Heart left ventricle (tissue), 13 donors: ENCODE measurements at regions not wholly inside any gene's neighbourhood (a gene's known extent, or its start where the extent isn't known, plus 50 kb on each side); places are given as distances from the start of the nearest gene placed in this dataset.

ENCODE experiments used
- POLR2A ChIP-seq, 2 donors: fragments of 450-650 bp; IDR thresholded peaks; one replicate each; pipeline ENCODE4 v1.6.1; 2017; ENCODE audit warnings: antibody characterized with exemption in 2 of 2, mild to moderate bottlenecking in 2 of 2, moderate library complexity in 2 of 2
- TF ChIP-seq, protein P1 (sequence below), 12 donors: fragments of 200-600 bp; sonication (generic) in 4 of 12; IDR thresholded peaks; one replicate each; pipeline versions ENCODE4 v1.5.0 to v1.8.0; 2018 to 2022; ENCODE audit warnings: antibody characterized with exemption in 12 of 12, mild to moderate bottlenecking in 5 of 12
- donor health status: ischemic (EF 13 %, LVEDD 7.1; RV severe dilation, severe dysfunction).
- donor health status: DM: no; HTN: yes; CAD: no.
- donor health status: DM: no; HTN: no; CAD: no.
- donor health status: ischemic (EF 25% LVEDD 6.9; RV normal size, moderate dysfunction).
- donor health status: ischemic (EF 25% LVEDD 5.7; RV mildly dilated, moderate dysfunction).
- donor health status: ischemic (EF 35%, LVEDD 5.7; RV mildly dilated, moderate dysfunction).
- donor health status: nonischemic (EF 11% LVEDD 7.7; RV severe dilation, severe dysfunction).
- donor health status: DM: yes; HTN: yes; CAD: no.
- donor health status: PGD.
- donor health status: ischemic (EF 29% LVEDD 5.4; RV normal size, mild dysfunction).
- donor health status: nonischemic (EF 23%, LVEDD 6.1; RV moderate dilation, normal function).

DNA sequence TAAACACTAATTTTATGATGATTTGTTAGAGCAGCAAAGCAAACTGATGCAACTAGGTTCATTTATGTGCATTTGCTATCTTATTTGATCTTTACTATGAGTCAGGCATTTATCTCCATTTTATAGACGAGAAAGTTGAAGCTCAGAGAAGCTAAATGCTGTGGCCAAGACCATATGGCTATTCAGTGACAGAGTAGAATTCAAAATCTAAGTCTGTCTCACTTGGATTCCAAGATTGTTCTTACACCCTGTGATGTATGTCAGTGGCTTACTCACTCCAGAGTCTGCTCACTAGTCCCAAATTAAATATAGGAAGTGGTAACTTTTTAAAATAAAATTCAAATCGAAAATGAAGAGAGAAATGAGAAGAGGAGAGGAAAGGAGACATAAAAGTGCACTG is 114.0 kb upstream of the DDX18 start:
- TF ChIP-seq, protein P1, sequence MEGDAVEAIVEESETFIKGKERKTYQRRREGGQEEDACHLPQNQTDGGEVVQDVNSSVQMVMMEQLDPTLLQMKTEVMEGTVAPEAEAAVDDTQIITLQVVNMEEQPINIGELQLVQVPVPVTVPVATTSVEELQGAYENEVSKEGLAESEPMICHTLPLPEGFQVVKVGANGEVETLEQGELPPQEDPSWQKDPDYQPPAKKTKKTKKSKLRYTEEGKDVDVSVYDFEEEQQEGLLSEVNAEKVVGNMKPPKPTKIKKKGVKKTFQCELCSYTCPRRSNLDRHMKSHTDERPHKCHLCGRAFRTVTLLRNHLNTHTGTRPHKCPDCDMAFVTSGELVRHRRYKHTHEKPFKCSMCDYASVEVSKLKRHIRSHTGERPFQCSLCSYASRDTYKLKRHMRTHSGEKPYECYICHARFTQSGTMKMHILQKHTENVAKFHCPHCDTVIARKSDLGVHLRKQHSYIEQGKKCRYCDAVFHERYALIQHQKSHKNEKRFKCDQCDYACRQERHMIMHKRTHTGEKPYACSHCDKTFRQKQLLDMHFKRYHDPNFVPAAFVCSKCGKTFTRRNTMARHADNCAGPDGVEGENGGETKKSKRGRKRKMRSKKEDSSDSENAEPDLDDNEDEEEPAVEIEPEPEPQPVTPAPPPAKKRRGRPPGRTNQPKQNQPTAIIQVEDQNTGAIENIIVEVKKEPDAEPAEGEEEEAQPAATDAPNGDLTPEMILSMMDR (IDR thresholded peaks at IDR 0.05) = no peak
- no peak for TF ChIP-seq POLR2A (IDR thresholded peaks at IDR 0.05)
